ENCODE measurements at regions not wholly inside any gene's neighbourhood (a gene's known extent, or its start where the extent isn't known, plus 50 kb on each side); places are given as distances from the start of the nearest gene placed in this dataset.

DNA sequence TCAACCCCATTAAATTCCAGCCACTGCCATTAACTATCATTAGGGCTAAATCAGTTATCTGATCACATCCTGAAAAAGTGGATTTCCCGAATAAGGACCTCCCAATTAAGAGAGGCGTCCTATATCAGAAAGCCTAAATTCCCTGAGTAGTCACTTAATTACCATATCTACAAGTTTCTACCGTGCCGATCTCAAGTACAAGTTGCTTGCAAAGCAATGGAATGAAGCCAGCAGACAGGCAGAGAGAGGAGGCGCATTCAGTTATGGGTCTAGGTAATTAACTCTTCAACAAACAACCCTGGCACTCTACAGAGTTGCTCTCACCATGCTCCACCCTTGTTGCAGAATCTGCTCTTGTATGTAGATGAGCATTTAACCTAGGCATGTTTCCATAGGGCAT is 494.6 kb upstream of the RUNX1 start:
- TF ChIP-seq, protein P1, sequence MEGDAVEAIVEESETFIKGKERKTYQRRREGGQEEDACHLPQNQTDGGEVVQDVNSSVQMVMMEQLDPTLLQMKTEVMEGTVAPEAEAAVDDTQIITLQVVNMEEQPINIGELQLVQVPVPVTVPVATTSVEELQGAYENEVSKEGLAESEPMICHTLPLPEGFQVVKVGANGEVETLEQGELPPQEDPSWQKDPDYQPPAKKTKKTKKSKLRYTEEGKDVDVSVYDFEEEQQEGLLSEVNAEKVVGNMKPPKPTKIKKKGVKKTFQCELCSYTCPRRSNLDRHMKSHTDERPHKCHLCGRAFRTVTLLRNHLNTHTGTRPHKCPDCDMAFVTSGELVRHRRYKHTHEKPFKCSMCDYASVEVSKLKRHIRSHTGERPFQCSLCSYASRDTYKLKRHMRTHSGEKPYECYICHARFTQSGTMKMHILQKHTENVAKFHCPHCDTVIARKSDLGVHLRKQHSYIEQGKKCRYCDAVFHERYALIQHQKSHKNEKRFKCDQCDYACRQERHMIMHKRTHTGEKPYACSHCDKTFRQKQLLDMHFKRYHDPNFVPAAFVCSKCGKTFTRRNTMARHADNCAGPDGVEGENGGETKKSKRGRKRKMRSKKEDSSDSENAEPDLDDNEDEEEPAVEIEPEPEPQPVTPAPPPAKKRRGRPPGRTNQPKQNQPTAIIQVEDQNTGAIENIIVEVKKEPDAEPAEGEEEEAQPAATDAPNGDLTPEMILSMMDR (IDR thresholded peaks at IDR 0.05) = no peak
- TF ChIP-seq POLR2AphosphoS5 (IDR thresholded peaks at IDR 0.05; ENCODE audit: low read depth, low read length) = no peak
- TF ChIP-seq SIN3A (IDR thresholded peaks at IDR 0.05; ENCODE audit: borderline replicate concordance, insufficient read depth, low read depth, low read length) = no peak
